Hematopoietic multipotent progenitor cell treated with erythropoietin and hydrocortisone succinate and interleukin-3 and kit ligand, for 17 days (in vitro differentiated cells): ENCODE measurements at regions not wholly inside any gene's neighbourhood (a gene's known extent, or its start where the extent isn't known, plus 50 kb on each side); places are given as distances from the start of the nearest gene placed in this dataset.

Source experiments
- DNase-seq: peaks from one replicate; pipeline ENCODE4 v3.0.0-alpha.2; 2015; ENCODE audit warnings: low spot score

DNA sequence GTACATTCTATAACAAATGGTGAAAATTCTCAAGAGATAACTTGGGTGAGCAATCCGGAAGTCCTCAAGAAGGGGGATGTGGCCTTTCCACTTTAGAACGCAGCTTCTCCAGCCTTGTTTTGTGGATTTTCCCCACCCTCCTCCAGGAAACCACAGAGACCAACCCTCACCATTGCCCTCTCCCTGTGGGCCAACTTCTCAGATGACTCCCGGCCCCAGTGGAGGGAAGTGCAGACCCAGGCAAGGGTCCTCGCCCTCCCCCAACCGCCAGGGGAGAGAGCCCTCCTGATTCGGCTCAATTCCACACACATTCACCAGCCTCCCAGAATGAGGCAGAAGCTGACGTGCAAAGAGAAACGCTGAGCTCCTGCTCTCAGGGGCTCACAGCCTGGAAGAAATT is 277.2 kb downstream of the EIPR1 start:
- no peak for DNase-seq

DNA sequence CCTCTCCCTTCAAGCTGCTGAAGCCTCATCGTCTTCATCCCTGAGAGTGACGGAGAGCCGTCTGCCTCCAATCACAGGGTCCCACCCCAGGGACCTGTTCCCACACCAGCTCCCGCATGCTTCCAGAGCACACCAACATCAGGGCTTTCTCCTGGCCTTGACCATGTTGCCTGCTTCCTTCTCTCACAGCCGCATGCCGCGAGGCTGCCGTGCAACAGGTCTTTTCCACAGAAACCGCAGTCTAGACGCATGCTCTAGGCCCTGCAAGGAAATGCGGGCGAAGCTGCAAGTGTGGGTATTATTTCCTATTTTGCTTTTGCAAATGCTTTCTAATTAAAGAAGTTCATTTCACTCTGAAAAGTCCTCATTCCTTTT is 277.8 kb downstream of the EIPR1 start:
- DNase-seq = no peak

DNA sequence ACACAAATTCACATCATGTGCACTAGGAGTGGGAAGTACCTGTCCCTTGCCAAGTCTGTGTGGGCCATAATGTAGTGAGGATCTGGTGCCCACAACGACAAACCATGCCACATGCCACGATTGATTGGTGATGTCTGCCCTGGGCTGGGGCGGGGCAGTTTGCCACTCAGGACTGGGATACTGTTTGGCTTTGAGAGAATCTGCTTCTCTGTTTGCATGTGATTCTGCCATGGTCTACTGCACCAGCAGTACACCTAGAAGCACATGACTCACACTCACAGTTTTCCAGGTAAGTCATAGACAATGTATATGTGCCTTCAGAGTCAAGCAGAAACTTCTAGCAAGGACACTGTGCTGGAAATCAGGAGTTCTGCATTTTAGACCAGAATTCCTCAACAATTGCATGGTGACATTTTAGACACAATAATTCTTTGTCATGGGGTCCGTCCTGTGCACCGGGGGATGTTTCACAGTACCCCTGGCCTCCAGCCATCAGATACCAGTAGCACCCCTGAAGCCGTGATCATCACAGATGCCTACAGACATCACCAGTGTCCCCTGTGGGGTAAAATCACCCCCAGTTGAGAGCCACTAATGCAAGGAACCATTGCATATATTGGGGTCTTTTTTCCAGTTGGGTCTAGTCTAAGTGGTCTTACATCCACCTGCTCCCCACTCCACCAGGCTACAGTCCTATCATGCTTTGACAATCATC is 278.3 kb downstream of the EIPR1 start:
- DNase-seq = no peak

DNA sequence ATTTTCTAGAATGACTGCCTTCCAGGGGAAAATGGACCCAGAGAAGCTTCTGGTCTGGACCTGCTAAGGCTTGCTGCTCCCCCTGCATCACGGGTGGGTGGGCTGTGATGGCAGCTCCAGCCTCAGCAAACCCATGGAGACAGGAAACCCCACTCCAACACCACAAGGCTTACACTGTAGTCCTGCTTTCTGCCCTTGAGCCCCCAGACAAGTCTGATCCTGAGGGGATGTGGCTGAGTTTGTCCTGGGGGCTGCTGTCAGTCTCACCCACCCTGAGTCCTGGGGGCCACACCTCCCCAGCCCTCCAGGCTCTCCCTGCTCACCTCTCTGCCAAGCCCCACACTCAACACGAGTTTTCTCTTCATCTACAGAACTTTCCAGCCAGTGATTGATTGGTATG is 279.4 kb downstream of the EIPR1 start:
- no peak for DNase-seq

DNA sequence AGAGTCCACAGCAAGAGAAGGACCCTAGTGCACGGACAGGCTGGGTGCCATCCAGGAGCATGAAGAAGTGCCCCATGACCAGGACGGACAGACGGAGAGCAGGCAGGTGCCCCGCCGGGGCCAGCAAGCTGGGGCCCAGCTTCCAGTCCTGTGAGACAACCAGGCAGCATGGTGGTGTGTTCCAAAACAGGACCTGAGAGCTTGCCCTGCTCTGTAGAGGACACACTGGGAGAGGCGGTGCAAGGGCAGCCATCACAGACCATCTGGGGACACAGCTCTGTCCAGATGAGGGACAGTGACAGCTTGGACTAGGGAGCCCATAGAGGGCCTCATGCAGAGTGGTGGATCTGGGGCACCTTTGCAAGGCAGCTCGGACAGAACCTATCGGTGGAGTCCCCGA is 279.8 kb downstream of the EIPR1 start:
- no peak for DNase-seq

DNA sequence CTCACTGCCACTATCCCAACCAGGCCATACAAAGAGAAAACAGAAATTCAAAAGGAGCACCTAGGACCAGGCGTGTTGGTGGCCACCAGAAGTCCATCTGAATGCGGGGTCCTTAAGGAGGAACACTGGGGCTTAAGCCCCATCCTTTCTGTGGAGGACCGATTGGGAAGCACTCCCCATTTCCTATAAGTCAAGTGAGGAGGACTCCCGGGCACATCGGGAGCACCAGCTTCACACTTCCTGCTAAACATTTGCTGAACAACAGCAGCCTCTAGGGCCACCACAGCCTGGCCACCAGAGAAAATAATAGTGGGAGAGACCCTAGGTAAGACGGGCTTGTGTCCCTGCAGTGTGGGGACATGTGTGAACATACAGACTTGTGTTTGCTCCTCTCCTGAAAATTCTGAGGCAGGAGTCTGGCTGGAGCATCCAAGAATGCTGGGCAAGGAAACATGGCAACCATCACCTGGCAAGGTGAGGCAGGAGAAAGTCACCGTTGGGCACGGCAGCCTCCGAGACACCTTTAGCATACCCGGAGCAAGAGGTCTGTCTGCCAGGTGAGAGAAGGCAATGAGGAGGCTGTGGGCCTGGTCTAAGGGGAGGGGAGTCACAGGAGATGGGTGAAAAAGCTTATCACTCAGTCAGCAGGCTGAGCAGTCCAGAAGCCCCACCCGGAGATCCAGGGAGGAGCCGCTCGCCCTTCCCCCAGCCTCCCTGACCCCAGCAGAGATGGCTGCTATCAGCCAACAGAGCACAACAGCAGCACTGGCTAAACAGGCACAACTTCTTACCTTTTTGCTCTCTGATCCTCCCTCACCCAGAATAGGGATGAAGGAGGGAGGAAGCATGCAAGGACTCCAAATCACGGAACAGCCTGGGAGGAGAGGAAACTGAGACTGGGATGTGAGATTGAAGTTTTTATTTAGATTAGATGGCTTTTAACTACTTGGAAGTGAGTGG is 282.3 kb downstream of the EIPR1 start:
- peak; percentile 50 for DNase-seq

DNA sequence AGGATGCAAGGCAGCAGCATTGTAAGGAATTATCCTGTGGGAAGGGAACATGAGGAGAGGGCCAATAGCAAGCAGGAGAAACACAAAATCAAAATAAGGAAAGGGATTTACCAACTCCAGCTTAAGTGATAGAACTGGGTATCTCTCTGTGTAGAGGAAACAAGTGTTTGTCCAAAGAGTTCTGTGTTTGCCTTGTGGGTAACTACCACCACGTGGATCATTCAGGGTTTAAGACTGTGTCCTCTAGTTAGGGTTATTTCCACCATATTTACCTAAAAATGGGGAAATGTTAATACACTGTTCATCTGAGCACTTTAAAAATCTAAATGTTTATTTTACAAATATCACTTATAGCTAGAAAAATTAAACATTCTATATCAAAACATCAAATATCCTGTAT is 283.3 kb downstream of the EIPR1 start:
- DNase-seq = no peak

DNA sequence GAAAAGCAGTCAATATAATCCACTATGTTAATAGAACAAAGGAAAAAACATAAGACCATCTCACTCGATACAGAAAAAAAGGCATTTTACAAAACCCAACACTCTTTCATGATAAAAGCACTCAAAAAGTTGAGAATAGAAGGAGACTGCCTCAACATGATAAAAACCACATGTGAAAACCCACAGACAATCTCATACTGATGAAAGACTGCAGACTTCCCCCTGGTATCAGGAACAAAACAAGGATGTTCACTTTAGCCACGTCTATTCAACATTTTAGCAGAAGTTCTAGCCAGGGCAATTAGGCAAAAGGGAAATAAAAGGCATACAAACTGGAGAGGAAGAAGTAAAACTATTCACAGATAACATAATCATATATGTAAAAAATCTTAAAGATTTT is 285.9 kb downstream of the EIPR1 start:
- DNase-seq = no peak

DNA sequence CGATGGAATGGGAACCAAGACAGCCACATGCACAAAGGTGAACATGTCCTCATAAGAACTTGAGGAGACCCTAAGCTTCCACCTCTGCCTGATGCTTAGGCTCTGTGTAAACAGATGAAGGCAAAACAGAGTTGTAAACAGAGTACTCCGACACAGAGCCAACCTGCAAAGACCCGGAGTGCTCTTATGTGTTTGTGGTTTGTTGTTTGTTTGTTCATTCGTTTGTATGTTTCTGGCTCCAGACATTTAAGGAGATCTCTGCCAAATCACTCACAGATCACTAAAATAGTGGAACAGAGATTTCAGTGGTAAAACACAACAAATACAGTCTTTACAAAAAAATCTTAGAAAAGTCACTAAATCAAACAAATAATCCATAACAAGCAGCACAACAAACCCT is 294.9 kb downstream of the EIPR1 start:
- DNase-seq = no peak

DNA sequence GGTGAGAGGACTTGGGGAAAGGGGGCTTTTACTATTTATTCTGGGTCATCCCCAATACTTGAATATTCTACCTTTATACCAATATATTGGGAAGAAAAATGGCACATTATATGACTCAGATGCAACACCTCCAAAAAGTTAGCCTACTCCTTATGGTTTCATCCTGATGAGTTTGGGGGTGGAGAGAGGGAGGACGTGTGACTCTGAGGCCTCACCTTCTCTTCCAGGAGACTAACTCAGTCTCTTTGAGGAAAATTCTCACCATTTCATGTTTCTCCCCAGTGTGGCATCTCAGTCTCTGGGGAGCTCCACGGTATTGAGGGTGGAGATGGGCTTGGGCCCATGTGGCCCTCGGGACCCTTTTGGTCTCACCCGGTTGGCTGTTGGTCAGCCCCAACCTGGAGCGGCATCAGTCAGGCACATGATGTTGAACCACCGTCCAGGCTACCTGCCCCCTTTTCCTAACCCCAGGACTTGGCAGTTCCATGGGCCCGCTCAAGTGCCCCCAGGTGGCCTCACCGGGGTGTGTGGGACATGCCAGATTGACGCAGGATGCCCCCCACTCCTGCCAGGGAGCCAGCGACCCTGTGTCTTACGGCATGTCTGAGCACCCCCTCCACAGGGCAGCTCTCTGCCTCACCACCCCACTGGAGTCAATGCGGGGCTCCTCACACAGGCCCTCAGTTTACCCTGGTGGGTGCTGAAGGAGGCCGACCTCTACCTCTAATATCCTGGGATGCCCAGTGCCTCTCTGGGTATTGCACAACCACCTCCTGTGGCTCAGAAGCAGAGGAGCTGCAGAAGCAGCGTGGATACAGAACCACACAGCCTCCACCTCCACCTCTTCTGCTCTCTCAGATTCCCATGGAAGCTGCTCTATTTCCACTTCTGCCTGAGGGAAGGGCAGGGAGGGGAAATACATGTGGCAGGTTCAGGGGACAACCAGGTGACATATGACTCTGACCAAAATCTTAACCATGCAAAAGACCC is 297.4 kb downstream of the EIPR1 start:
- DNase-seq = no peak

DNA sequence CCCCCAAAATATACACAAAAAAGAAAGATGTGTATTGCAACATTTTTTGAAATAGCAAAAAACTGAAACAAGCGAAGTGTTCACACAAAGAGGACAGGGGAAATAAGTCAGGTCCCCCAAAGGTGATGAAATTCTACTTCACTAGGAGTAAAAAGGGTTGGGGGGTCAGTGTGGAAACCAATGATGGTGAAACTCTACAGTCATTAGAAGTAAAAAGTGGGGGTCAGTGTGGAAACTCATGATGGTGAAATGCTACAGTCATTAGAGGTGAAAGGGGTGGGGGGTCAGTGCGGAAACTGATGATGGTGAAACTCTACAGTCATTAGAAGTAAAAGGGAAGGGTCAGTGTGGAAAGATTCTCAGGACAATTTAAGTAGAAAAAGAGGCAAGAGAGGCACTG is 298.2 kb downstream of the EIPR1 start:
- DNase-seq = no peak

DNA sequence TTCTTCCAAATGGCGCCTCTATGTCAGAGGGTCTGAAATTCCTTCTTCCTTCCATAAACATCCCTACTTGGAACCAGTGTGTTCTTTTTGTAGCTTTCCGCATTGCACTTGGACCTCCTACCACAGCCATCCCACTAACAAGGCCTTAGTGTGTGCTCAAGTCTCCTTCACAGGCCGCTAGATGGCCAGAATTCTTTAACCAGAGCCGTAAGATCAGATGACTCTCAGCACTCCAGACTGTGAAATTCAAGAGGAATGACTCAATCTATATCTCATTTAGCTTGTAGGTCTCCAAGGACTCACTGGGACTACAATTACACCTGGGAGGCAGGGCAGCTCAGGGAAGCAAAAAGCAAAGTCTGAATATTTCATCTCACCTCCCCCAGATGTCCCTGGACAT is 298.9 kb downstream of the EIPR1 start:
- DNase-seq = no peak

DNA sequence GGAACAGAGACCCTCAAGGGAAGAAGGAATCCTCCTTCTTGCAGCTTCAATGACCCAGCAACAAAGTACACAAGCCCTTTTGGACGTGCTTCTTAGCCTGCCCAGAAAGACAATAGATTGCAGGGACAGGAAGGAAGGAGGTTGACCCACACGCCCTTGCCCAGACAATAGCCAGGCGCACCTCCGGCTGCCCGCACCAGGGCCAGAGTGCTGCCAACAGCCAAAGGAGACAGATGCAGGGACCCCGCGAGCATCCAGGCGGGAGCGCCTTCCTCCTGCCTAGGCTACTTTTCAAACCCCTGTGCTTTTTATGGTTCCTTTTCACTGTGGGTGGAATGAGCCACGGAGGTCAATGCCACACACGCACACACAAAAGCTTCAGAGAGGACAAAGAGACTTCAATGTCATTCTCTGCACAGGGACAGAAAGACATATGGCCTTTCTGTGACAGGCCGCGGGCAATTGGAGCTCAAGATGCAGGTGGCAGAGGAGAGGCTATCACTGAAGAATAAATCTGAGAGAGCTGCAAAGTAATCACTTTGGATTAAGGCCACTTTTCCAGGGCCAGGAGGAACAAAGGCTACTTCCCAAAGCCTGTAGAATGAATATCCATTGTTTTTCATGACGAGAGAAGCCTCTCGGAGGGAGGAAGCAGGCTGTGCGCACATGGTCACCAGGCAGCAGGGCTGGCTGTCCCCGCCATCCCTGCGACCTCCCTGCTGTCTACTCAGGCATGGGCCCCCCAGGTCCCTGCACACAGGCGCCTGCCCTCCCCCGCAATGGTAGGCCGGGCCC is 300.6 kb downstream of the EIPR1 start:
- no peak for DNase-seq

DNA sequence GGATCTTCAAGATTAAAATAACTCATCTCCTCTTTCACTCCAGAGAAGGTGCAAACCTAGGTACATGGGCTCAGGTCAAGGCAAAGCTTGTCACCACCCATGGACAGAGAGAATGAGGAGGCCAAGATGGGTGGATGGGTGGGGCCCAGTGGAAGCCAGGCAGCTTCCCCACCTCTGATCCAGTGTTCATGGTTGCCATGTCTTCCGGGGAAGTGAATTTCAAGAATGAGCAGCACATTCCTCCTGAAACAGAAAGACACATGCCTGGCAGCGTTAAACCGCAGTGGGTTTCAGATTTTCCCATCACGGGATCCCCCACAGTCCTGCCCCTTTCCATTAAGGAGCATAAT is 301.7 kb downstream of the EIPR1 start:
- DNase-seq = no peak

DNA sequence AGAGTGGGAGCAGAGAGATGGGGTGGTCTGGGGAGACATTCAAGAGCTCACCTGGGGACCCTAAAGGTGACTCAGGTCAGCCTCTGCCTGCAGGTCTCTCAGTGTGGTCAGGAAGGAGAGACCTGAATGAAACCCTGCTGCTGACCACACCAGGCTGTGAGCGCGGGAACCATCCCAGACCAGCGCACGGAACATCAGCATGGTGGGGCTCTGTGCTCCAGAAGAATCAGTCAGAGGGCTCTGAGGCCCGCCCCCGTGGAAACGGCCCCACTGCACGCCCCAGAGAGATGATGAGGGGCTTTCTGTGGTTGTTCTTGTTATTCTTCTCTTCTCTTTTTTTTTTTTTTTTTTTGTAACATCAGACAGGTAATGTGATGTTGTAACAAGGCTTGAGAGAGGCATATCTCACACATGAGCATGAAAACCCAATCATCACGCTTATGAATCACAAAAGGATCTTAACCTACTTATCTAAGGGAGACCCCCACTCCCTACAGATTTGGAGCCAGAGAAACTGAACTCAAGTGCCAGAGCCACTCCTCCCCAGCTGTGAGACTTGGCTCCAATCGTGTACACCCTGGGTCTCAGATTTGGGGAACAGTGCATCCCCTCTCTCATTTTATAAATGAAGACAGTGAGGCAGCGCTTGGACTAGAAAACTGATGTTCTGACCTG is 302.2 kb downstream of the EIPR1 start:
- no peak for DNase-seq

DNA sequence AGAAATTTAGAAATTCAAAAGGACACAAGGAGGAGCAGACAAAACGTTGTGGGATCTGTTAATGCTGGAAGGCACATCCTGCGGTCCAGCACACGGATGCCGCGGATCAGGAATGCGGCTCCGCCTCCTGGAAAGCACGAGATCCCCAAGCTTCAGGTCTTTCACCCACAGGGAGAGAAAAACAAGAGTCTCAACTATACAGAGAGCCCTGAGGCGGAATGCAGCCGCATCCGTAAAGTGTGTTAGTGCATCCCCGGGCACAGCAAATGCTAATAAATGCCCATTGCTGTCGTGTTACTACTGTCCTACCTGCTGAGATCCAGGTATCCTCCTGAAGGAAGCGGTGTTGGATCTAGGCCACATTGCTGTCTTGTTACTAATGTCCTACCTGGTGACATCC is 303.9 kb downstream of the EIPR1 start:
- DNase-seq = no peak

DNA sequence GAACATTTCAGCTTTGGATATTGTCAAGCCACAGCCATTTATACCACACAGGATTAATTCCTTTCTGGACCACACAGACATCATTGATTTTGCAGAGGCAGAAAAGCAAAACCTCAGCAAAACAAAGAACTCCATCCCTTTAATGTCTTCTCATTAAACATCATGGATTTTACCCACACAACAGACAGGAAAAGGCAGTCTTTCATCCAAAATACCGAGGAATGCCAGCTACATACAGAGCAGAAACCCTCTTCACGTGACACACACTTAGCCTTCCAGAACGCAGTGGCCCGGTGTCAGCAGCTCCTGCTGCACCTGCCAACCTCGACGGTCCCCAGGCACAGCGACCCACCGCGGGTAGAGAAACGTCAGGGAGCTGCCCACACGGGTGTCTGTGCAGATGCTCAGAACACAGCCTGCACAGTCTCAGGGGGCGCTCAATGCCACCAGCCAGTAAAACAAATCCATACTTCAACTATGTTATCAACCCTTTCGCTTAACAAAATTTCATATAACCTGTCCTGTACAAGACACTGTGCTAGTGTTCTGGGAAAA is 304.5 kb downstream of the EIPR1 start:
- DNase-seq = no peak

DNA sequence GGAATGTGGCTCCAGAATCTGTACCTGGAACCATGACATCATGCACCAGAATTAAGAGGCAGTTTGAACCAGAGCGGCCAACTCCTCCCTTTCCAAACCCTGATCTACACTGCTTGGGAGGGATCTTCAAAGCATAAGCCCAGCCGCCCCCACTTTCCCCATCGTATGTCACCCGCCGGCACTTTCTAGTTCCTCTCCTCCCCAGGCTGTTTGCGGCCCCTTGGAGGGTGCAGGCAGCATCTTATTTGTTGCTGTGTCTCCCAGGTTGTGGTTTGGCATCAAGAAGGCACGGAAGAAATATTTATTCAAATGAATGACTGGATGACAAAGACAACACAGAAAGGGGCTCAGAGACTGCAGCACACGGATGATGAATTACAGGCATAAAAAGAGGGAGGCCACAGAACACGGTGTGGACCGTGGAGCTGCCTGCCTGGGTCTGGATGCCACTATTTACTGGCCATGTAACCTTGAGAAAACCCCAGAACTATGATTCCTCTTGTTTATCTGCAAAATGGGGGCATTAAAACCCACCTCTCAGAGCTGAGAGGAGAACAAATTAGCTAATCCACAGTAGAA is 305.8 kb downstream of the EIPR1 start:
- DNase-seq = no peak

DNA sequence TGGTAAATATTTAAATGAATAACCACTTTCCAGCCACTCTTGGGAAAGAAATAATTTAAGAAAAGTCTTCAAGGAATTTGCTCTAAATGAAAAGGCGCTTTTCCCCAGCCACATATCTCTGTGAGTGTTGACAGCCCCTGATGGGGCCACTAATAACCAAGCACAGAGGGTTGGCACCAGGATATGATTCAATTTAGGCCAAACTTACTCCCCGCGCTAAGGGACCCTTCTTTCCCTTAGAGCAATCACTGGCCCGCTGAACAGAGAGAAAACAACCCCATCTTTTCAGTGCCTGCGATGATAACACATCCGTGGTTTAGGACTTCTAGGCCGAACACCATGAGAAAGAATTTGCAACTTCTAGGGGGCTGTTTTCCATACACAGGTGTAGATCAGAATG is 310.8 kb downstream of the EIPR1 start:
- no peak for DNase-seq

DNA sequence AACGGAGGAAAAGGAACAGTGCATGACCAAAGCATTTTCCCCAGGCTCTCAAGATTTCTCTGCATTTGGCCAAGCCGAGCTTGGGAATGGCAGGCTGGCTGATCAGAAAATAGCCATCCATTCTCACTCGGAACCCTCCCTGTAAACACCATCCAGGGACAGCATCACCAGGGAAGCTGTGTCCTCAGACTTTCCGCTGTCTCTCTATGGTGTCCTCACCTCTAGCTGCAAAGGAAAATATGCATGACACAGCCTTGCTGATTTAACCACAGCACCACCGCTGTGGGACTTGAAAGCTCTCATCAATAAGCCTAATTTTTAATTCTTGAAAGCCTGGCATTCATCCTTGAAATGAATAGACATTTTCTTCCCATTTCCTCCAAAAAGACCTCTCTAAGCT is 311.7 kb downstream of the EIPR1 start:
- no peak for DNase-seq
